ENCODE measurements at regions not wholly inside any gene's neighbourhood (a gene's known extent, or its start where the extent isn't known, plus 50 kb on each side); places are given as distances from the start of the nearest gene placed in this dataset.

DNA sequence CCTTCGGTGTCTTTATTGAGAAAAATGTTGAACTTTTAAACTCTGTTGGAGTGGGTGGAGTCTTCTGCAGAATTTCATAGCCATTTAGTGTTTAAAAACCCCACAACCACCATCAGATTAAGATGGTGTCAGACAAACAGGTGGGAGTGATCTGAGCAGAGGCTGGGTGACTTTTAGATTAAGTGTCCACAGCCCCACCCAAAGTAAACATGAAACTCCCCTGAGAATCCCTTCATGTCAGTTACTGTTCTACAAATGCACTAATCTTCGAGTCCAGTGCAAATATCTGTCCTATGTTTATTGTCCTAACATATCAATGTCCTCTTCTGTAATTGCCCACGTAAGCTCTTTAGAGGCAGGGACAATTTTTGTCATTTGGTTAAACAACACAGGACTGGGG is 175.6 kb upstream of the RBPJ start:
- TF ChIP-seq CEBPB (IDR thresholded peaks at IDR 0.05) (no peak), RAD21 (IDR thresholded peaks at IDR 0.05; ENCODE audit: low read depth) (no peak), EP300 (IDR thresholded peaks at IDR 0.05; ENCODE audit: borderline replicate concordance) (no peak), EGR1 (IDR thresholded peaks at IDR 0.05) (no peak), YY1 (IDR thresholded peaks at IDR 0.05; ENCODE audit: low read depth) (no peak), CREB1 (IDR thresholded peaks at IDR 0.05; ENCODE audit: low read depth) (no peak)
- TF ChIP-seq, protein P1, sequence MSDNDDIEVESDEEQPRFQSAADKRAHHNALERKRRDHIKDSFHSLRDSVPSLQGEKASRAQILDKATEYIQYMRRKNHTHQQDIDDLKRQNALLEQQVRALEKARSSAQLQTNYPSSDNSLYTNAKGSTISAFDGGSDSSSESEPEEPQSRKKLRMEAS (IDR thresholded peaks at IDR 0.05) = no peak
